Adrenal gland (tissue), 9 donors: ENCODE measurements at regions not wholly inside any gene's neighbourhood (a gene's known extent, or its start where the extent isn't known, plus 50 kb on each side); places are given as distances from the start of the nearest gene placed in this dataset.
"Not testable (repeated sequence)": the region's sequence is repeated elsewhere in the genome, so short reads cannot be mapped to it uniquely, and the experiment has no call there.

Experiments used
- DNase-seq, 7 donors: peaks; one replicate each; pipeline ENCODE4 v3.0.0-alpha.2; 2019 to 2020
- H3K27ac ChIP-seq, 5 donors: fragments of 200-600 bp; sonication (generic) in 4 of 5; 1 replicate in 3 of 5; 2 replicates in 2 of 5; pipeline versions ENCODE4 v1.5.1 to v1.8.0; 2016 to 2020; ENCODE audit warnings: mild to moderate bottlenecking in 1 of 5
- H3K27me3 ChIP-seq: fragments of 200-600 bp; 2 replicates; pipeline ENCODE4 v1.8.0; 2021
- H3K36me3 ChIP-seq, 2 donors: fragments of 200-600 bp; replicated peaks in 1 of 2; 1 replicate in 1 of 2; 2 replicates in 1 of 2; pipeline versions ENCODE4 v1.5.1 to v1.8.0; 2018 to 2022
- H3K4me1 ChIP-seq, 2 donors: fragments of 200-600 bp; replicated peaks in 1 of 2; 1 replicate in 1 of 2; 2 replicates in 1 of 2; pipeline versions ENCODE4 v1.5.1 to v1.8.0; 2018 to 2021
- H3K4me3 ChIP-seq, 4 donors: fragments of 200-600 bp; sonication (generic) in 3 of 4; one replicate each; pipeline ENCODE4 v1.5.1; 2016 to 2018
- H3K9me3 ChIP-seq, 3 donors: fragments of 200-600 bp; sonication (generic) in 1 of 3; replicated peaks in 1 of 3; 1 replicate in 2 of 3; 2 replicates in 1 of 3; pipeline versions ENCODE4 v1.5.1 to v1.8.0; 2016 to 2021
- WGBS, 4 donors: extraction: QIAGEN DNeasy Blood & Tissue Kit in 2 of 4; methylation state at CpG; one replicate each; pipeline versions ENCODE4 v1.1.5 to v1.1.7; 2013 to 2017; 5-methylcytosine and 5-hydroxymethylcytosine counted together
- intact Hi-C, 2 donors: fragments of 100-400 bp; cut with DNase I; formaldehyde crosslinking; loops; one replicate each; pipeline versions ENCODE4 v1.14.1 to v1.15.0; 2022 to 2023
- donor health status: healthy with polysubstance abuse.
- donor health status: Bipolar disorder and iron deficiency.
- donor health status: DM: yes; HTN: yes; CAD: no.
- donor health status: DM: no; HTN: no; CAD: no.
- donor health status: DM: no; HTN: no; CAD: no.

- H3K4me1 ChIP-seq, H3K27ac ChIP-seq, H3K27me3 ChIP-seq, H3K36me3 ChIP-seq, H3K4me3 ChIP-seq, DNase-seq, H3K9me3 ChIP-seq, intact Hi-C loops: not testable (repeated sequence)
- no CpG with 5 or more reads among the region's 2 CpGs for WGBS, 4 donors
These were observed 68.1 kb downstream of the GOLGA6L6 start for GRCh38 chr15:20473465-20473864.

- 60 to 92% (median 80%) methylated on average over 1 to 3 of the region's 4 CpGs; no CpG with 5 or more reads in 1 of the 4 donors for WGBS, 4 donors
- H3K4me3 ChIP-seq, H3K36me3 ChIP-seq, H3K27ac ChIP-seq, intact Hi-C loops, H3K27me3 ChIP-seq, DNase-seq, H3K9me3 ChIP-seq, H3K4me1 ChIP-seq: not testable (repeated sequence)
These were observed 68.6 kb downstream of the GOLGA6L6 start for GRCh38 chr15:20472983-20473382.

- H3K4me3 ChIP-seq, intact Hi-C loops: not testable (repeated sequence)
- 100% methylated on average over 2 of the region's 6 CpGs; no CpG with 5 or more reads in 2 of the 4 donors for WGBS, 4 donors
These were observed 70.8 kb downstream of the GOLGA6L6 start for GRCh38 chr15:20470810-20471209.

GRCh38 chr15:20441138-20441537 lies 100.5 kb downstream of the GOLGA6L6 start:
- H3K27me3 ChIP-seq, DNase-seq, H3K36me3 ChIP-seq, H3K4me3 ChIP-seq, H3K27ac ChIP-seq, intact Hi-C loops, H3K9me3 ChIP-seq, H3K4me1 ChIP-seq: not testable (repeated sequence)
- WGBS, 4 donors, result 43 to 92% methylated on average over 1 to 2 of the region's 3 CpGs; no CpG with 5 or more reads in 2 of the 4 donors

More at GRCh38 chr15:20470810-20471209, 70.8 kb downstream of the GOLGA6L6 start:
- H3K9me3 ChIP-seq, H3K36me3 ChIP-seq, H3K4me1 ChIP-seq, H3K27ac ChIP-seq, DNase-seq, H3K27me3 ChIP-seq: not testable (repeated sequence)

- H3K9me3 ChIP-seq, H3K27me3 ChIP-seq, intact Hi-C loops, DNase-seq, H3K4me1 ChIP-seq, H3K27ac ChIP-seq, H3K36me3 ChIP-seq, H3K4me3 ChIP-seq: not testable (repeated sequence)
- 78 to 87% (median 86%) methylated on average over 5 to 10 of the region's 11 CpGs for WGBS, 4 donors
These were observed 101.2 kb downstream of the GOLGA6L6 start for GRCh38 chr15:20440390-20440789.

GRCh38 chr15:20439111-20439510 lies 102.5 kb downstream of the GOLGA6L6 start:
- H3K4me1 ChIP-seq, H3K9me3 ChIP-seq, H3K36me3 ChIP-seq, H3K27me3 ChIP-seq, H3K27ac ChIP-seq, intact Hi-C loops, DNase-seq, H3K4me3 ChIP-seq: not testable (repeated sequence)
- 75 to 92% (median 89%) methylated on average over 4 to 10 of the region's 15 CpGs; no CpG with 5 or more reads in 1 of the 4 donors for WGBS, 4 donors

- H3K4me1 ChIP-seq, H3K27me3 ChIP-seq, H3K27ac ChIP-seq, H3K4me3 ChIP-seq, DNase-seq, H3K36me3 ChIP-seq, H3K9me3 ChIP-seq, intact Hi-C loops: not testable (repeated sequence)
- 78 to 82% methylated on average over 4 of the region's 8 CpGs; no CpG with 5 or more reads in 2 of the 4 donors for WGBS, 4 donors
These were observed 103.3 kb downstream of the GOLGA6L6 start for GRCh38 chr15:20438255-20438654.

GRCh38 chr15:20433468-20433867 lies 108.1 kb downstream of the GOLGA6L6 start:
- no CpG with 5 or more reads among the region's 7 CpGs for WGBS, 4 donors

GRCh38 chr15:20430495-20430894 lies 111.1 kb downstream of the GOLGA6L6 start:
- intact Hi-C loops, result not testable (repeated sequence)

More at GRCh38 chr15:20433468-20433867, 108.1 kb downstream of the GOLGA6L6 start:
- H3K4me1 ChIP-seq, DNase-seq, H3K4me3 ChIP-seq, H3K27me3 ChIP-seq, H3K27ac ChIP-seq, H3K36me3 ChIP-seq, intact Hi-C loops, H3K9me3 ChIP-seq: not testable (repeated sequence)

GRCh38 chr15:20420710-20421109 lies 120.9 kb downstream of the GOLGA6L6 start:
- H3K27me3 ChIP-seq, H3K27ac ChIP-seq, H3K36me3 ChIP-seq, H3K4me3 ChIP-seq, intact Hi-C loops, H3K4me1 ChIP-seq, DNase-seq, H3K9me3 ChIP-seq: not testable (repeated sequence)
- 18 to 45% (median 37%) methylated on average over 2 of the region's 2 CpGs for WGBS, 4 donors

More at GRCh38 chr15:20430495-20430894, 111.1 kb downstream of the GOLGA6L6 start:
- H3K36me3 ChIP-seq, H3K27me3 ChIP-seq, H3K4me1 ChIP-seq, H3K9me3 ChIP-seq, H3K27ac ChIP-seq, DNase-seq, H3K4me3 ChIP-seq: not testable (repeated sequence)
- no CpG with 5 or more reads among the region's 11 CpGs for WGBS, 4 donors

GRCh38 chr15:20416618-20417017 lies 125.0 kb downstream of the GOLGA6L6 start:
- DNase-seq, intact Hi-C loops, H3K4me1 ChIP-seq, H3K36me3 ChIP-seq, H3K27me3 ChIP-seq, H3K4me3 ChIP-seq, H3K9me3 ChIP-seq, H3K27ac ChIP-seq: not testable (repeated sequence)
- WGBS, 4 donors, result 59 to 76% (median 68%) methylated on average over 7 of the region's 7 CpGs
